CD14-positive monocyte (primary cell): ENCODE measurements at regions not wholly inside any gene's neighbourhood (a gene's known extent, or its start where the extent isn't known, plus 50 kb on each side); places are given as distances from the start of the nearest gene placed in this dataset.

Experiments
- DNase-seq, 3 donors: peaks; one replicate each; pipeline ENCODE4 v3.0.0-alpha.2; 2011 to 2022
- H2AFZ ChIP-seq: 2 replicates; pipeline ENCODE4 v1.6.0; 2012; ENCODE audit warnings: mild to moderate bottlenecking, low read depth, low read length, inconsistent platforms; ENCODE audit not compliant: insufficient read depth, poor library complexity, severe bottlenecking
- H3K27ac ChIP-seq, 2 donors: 1 replicate in 1 of 2; 2 replicates in 1 of 2; pipeline ENCODE4 v1.5.1; 2012 to 2013; ENCODE audit warnings: low read length in 2 of 2, control low read depth in 1 of 2, inconsistent platforms in 1 of 2, low read depth in 1 of 2, mild to moderate bottlenecking in 1 of 2
- H3K27me3 ChIP-seq, 2 donors: one replicate each; pipeline versions ENCODE4 v1.6.0 to v1.6.1; 2011 to 2013; ENCODE audit warnings: low read length in 2 of 2; ENCODE audit not compliant: control insufficient read depth in 2 of 2, insufficient read depth in 2 of 2
- H3K36me3 ChIP-seq, 2 donors: replicated peaks in 1 of 2; 1 replicate in 1 of 2; 2 replicates in 1 of 2; pipeline versions ENCODE4 v1.5.1 to v1.6.1; 2012 to 2013; ENCODE audit warnings: low read length in 2 of 2, control low read depth in 1 of 2, inconsistent platforms in 1 of 2, mild to moderate bottlenecking in 1 of 2; ENCODE audit not compliant: insufficient read depth in 2 of 2, control insufficient read depth in 1 of 2
- H3K4me1 ChIP-seq, 2 donors: 1 replicate in 1 of 2; 2 replicates in 1 of 2; pipeline versions ENCODE4 v1.5.1 to v1.6.1; 2012 to 2013; ENCODE audit warnings: low read length in 2 of 2, control low read depth in 1 of 2, inconsistent platforms in 1 of 2, mild to moderate bottlenecking in 1 of 2, moderate library complexity in 1 of 2; ENCODE audit not compliant: insufficient read depth in 2 of 2, control insufficient read depth in 1 of 2
- H3K4me2 ChIP-seq: replicated peaks from 2 replicates; pipeline ENCODE3; 2012; ENCODE audit warnings: low read length, moderate library complexity, mild to moderate bottlenecking; ENCODE audit not compliant: poor library complexity, severe bottlenecking; ENCODE audit errors: extremely low read depth
- H3K4me3 ChIP-seq, 3 experiments: fragments of 200-600 bp in 1 of 3; sonication (generic) in 1 of 3; replicated peaks in 1 of 3; 1 replicate in 2 of 3; 2 replicates in 1 of 3; pipeline ENCODE4 v1.5.1; 2011 to 2013; ENCODE audit warnings: low read length in 3 of 3, mild to moderate bottlenecking in 3 of 3, control low read depth in 2 of 3, low read depth in 2 of 3, inconsistent platforms in 1 of 3, moderate library complexity in 1 of 3
- H3K79me2 ChIP-seq: 2 replicates; pipeline ENCODE4 v1.6.0; 2012; ENCODE audit warnings: mild to moderate bottlenecking, control low read depth, inconsistent platforms, low read length, moderate library complexity; ENCODE audit not compliant: insufficient read depth
- H3K9ac ChIP-seq: 2 replicates; pipeline ENCODE4 v1.6.0; 2017; ENCODE audit warnings: low read length, mild to moderate bottlenecking; ENCODE audit not compliant: insufficient read depth, poor library complexity, severe bottlenecking
- H3K9me3 ChIP-seq, 2 donors: replicated peaks in 1 of 2; 1 replicate in 1 of 2; 2 replicates in 1 of 2; pipeline versions ENCODE4 v1.5.1 to v1.6.1; 2012 to 2013; ENCODE audit warnings: low read length in 2 of 2, control low read depth in 1 of 2; ENCODE audit not compliant: control insufficient read depth in 1 of 2, insufficient read depth in 1 of 2
- H4K20me1 ChIP-seq: 2 replicates; pipeline ENCODE4 v1.6.0; 2012; ENCODE audit warnings: mild to moderate bottlenecking, low read length, control low read depth, moderate library complexity; ENCODE audit not compliant: insufficient read depth
- H3K27ac Mint-ChIP-seq, 7 donors: one replicate each; pipeline ENCODE4 v1.8.0; 2020; ENCODE audit warnings: mild to moderate bottlenecking in 7 of 7, mixed read lengths in 7 of 7, moderate library complexity in 6 of 7, inconsistent platforms in 2 of 7
- H3K27me3 Mint-ChIP-seq, 3 donors: one replicate each; pipeline ENCODE4 v1.8.0; 2021 to 2022; ENCODE audit warnings: low read depth in 3 of 3, mild to moderate bottlenecking in 3 of 3, mixed read lengths in 3 of 3, moderate library complexity in 3 of 3, inconsistent platforms in 1 of 3
- H3K36me3 Mint-ChIP-seq, 2 donors: one replicate each; pipeline ENCODE4 v1.8.0; 2020; ENCODE audit warnings: mixed read lengths in 2 of 2, inconsistent platforms in 1 of 2, mild to moderate bottlenecking in 1 of 2
- H3K4me1 Mint-ChIP-seq: one replicate; pipeline ENCODE4 v1.8.0; 2020; ENCODE audit warnings: mild to moderate bottlenecking, mixed read lengths
- H3K4me3 Mint-ChIP-seq, 2 donors: one replicate each; pipeline ENCODE4 v1.8.0; 2020; ENCODE audit warnings: mild to moderate bottlenecking in 2 of 2, mixed read lengths in 2 of 2, moderate library complexity in 1 of 2
- H3K9me3 Mint-ChIP-seq, 7 donors: one replicate each; pipeline ENCODE4 v1.8.0; 2020 to 2022; ENCODE audit warnings: mixed read lengths in 7 of 7, mild to moderate bottlenecking in 6 of 7, moderate library complexity in 6 of 7, inconsistent platforms in 2 of 7
- WGBS: methylation state at CpG from one replicate; pipeline ENCODE4 v1.1.5; 2013; ENCODE audit warnings: missing lambda C conversion rate; ENCODE audit not compliant: insufficient coverage; 5-methylcytosine and 5-hydroxymethylcytosine counted together
- intact Hi-C, 2 donors: fragments of 100-400 bp; cut with micrococcal nuclease; formaldehyde crosslinking; loops; one replicate each; pipeline versions ENCODE4 v1.15.0 to v1.15.1; 2023
- TF ChIP-seq, protein P1 (sequence below): fragments of 200-600 bp; IDR thresholded peaks from one replicate; pipeline ENCODE4 v1.8.0; 2022; ENCODE audit warnings: antibody characterized with exemption, mild to moderate bottlenecking

- Mint-ChIP-seq H3K9me3 (peaks cover 2 to 18% (median 15%) of the 10 kb centered on the region in 7 donors), H3K4me3 (no peak overlapping the region), H3K36me3 (no peaks in the 10 kb centered on the region), H3K27ac (no peak overlapping the region), H3K27me3 (no peaks in the 10 kb centered on the region), H3K4me1 (no peaks in the 10 kb centered on the region)
- H3K4me3 ChIP-seq = no peak overlapping the region
- H3K27ac ChIP-seq = no peak overlapping the region
- H3K27me3 ChIP-seq = no peaks in the 10 kb centered on the region
- intact Hi-C loops = no loop called here
- H3K4me1 ChIP-seq = no peaks in the 10 kb centered on the region
- H3K9ac ChIP-seq = no peak overlapping the region
- no peak for DNase-seq
- no peak overlapping the region for H3K4me2 ChIP-seq
- TF ChIP-seq, protein P1, sequence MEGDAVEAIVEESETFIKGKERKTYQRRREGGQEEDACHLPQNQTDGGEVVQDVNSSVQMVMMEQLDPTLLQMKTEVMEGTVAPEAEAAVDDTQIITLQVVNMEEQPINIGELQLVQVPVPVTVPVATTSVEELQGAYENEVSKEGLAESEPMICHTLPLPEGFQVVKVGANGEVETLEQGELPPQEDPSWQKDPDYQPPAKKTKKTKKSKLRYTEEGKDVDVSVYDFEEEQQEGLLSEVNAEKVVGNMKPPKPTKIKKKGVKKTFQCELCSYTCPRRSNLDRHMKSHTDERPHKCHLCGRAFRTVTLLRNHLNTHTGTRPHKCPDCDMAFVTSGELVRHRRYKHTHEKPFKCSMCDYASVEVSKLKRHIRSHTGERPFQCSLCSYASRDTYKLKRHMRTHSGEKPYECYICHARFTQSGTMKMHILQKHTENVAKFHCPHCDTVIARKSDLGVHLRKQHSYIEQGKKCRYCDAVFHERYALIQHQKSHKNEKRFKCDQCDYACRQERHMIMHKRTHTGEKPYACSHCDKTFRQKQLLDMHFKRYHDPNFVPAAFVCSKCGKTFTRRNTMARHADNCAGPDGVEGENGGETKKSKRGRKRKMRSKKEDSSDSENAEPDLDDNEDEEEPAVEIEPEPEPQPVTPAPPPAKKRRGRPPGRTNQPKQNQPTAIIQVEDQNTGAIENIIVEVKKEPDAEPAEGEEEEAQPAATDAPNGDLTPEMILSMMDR = no peak
- H3K9me3 ChIP-seq = peaks cover 24 to 54% of the 10 kb centered on the region in 2 donors
- H2AFZ ChIP-seq = no peak overlapping the region
- no peaks in the 10 kb centered on the region for H3K36me3 ChIP-seq
- no peaks in the 10 kb centered on the region for H4K20me1 ChIP-seq
- H3K79me2 ChIP-seq = no peaks in the 10 kb centered on the region
- WGBS = no CpG with 5 or more reads among the region's 2 CpGs
These were observed 171.7 kb downstream of the MARCHF11 start for GRCh38 chr5:16007750-16008415.

GRCh38 chr5:16005225-16005624 is 174.4 kb downstream of the MARCHF11 start:
- H3K4me1 Mint-ChIP-seq = no peaks in the 10 kb centered on the region
- no peaks in the 10 kb centered on the region for H4K20me1 ChIP-seq
- no peak overlapping the region for H3K27ac Mint-ChIP-seq

More at GRCh38 chr5:16005225-16005624, 174.4 kb downstream of the MARCHF11 start:
- no peak overlapping the region for H3K27ac ChIP-seq
- peaks cover 29 to 40% of the 10 kb centered on the region in 2 donors for H3K9me3 ChIP-seq
- H3K27me3 ChIP-seq = no peaks in the 10 kb centered on the region
- no peak overlapping the region for H3K4me2 ChIP-seq
- no peak for DNase-seq
- intact Hi-C loops = no loop called here
- TF ChIP-seq, protein P1 = no peak
- no peak overlapping the region for H3K9ac ChIP-seq
- Mint-ChIP-seq H3K4me3 (no peak overlapping the region), H3K9me3 (peaks cover 2 to 24% (median 13%) of the 10 kb centered on the region in 7 donors), H3K27me3 (no peaks in the 10 kb centered on the region), H3K36me3 (no peaks in the 10 kb centered on the region)
- H3K4me1 ChIP-seq = no peaks in the 10 kb centered on the region
- no peaks in the 10 kb centered on the region for H3K36me3 ChIP-seq
- no peaks in the 10 kb centered on the region for H3K79me2 ChIP-seq
- no peak overlapping the region for H2AFZ ChIP-seq
- no peak overlapping the region for H3K4me3 ChIP-seq
